GM18519 (cell line): ENCODE measurements at regions not wholly inside any gene's neighbourhood (a gene's known extent, or its start where the extent isn't known, plus 50 kb on each side); places are given as distances from the start of the nearest gene placed in this dataset.
"Not testable (repeated sequence)": the region's sequence is repeated elsewhere in the genome, so short reads cannot be mapped to it uniquely, and the experiment has no call there.

ENCODE experiments used
- ATAC-seq: cut with Tn5 transposase; IDR thresholded peaks from one replicate; pipeline ENCODE4 v1.9.1; 2021; ENCODE audit warnings: mild to moderate bottlenecking, moderate library complexity; ENCODE audit not compliant: unreplicated experiment, low FRiP score

DNA sequence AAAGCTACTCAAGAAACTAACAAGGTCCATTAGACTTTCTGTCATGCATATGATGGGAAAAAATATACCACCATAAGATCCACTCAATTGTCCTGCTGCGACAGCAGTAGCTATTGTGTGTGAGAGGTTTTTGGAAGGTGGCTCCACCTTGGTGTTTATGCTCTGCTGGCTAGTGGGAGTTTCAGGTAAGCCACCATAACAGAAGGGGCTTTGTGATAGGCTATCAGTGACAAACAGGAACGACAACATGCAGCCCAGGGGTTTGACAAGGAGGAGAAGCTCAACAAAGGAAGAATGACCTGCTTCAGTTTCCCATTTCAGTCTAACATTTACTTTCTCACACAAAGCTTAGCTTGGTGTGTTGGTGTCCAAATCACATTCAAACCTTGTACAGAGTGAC lies 182.6 kb downstream of the ATOH1 start:
- ATAC-seq = no peak

DNA sequence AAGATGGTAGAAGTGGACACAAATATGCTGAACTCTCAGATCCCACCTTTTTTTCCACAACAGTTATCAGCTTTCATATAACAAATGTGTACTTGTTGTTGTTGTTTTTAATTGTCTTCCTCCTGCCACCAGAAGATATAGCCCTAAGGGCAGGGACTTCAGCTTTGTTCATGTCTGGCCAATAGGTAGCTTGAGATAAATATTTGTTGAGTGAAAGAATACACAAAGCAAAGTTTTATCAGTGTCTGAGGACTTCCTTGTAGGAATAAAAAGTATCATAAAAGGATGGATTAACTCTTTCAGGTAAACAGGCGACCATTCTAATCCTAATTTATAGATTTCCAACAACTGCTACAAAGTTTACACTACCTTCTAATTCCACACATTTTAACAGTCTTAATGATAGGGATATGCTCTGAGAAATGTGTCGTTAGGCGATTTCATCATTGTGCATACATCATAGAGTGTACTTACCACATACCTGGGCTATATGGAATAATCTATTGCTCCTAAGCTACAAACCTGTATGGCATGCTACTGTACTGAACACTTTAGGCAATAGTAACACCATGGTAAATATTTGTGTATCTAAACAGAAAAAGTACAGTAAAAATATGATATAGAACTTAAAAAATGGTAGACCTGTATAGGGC lies 186.1 kb downstream of the ATOH1 start:
- ATAC-seq = no peak

DNA sequence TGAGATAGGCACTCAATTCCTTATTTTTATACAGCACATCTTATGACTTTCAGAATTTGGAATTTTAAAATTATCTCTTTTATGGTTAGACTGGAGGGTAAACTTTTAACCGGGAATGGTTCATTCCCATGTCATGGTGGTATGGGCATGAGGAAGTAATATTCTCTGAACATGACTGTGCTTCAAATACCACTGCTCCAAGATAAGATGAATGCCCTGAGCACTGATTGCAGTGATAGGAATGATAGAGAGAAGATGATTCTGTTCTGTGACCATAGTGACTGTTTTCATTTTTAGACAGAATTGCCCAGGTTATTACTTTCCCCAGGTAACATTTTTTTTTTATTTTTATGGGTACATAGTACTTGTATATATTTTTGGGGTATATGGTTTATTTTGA lies 187.4 kb downstream of the ATOH1 start:
- no peak for ATAC-seq

DNA sequence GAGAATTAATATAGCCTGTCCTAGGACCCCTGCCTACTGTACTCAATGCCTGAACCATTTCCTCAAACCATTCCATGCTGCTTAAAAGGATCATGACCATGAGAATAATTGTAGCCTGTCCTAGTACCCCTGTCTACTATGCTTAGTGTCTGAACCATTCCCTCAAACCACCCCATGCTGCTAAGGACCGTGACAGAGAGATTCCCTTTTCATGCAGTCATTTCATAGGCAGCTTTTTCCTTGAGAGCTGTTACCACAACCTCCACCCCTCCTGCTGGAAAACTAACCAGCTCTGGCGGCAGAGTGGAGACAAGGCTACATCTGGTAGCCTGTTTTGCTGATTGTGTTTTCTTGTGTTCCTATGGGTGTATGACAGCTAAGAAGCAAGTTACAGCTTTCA lies 174.9 kb upstream of the SMARCAD1 start:
- ATAC-seq = no peak

DNA sequence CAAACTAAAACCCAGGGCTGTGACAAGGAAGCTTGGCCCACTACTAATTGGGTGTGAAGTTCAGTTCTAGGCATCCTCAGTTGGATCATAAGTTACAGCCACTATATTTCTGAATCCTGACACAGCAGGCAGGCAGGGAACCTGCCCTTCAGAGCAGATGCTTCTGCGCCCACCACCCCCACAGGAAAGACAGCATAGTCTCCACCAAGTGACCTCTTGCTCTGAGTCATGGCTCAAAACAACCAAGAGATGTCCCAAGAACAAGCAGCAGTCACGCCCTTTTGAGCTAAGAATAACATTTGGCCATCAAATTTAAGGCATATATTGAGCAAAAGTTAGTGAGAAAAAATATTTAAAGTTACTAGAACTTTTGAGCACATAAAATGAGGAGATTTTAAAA lies 170.7 kb upstream of the SMARCAD1 start:
- ATAC-seq = peak; percentile 44

DNA sequence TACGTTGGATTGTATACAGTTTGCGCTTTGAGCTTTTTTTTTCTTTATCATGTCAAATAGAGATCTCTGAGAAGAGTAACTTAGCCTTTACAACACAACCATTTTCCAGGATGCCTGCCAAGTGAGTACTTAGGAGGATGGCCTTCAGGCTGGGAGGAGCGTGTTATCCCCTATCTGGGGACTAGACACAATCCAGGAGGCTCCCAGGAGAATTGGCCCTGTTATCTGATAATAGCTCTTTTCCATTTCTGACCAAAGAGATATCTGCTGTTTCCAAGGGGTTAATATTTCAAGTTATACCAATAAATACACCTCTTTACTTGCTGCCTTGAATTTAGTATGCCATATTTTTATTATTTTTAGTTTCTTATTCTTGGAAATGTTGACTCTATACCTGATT lies 169.5 kb upstream of the SMARCAD1 start:
- ATAC-seq = no peak

DNA sequence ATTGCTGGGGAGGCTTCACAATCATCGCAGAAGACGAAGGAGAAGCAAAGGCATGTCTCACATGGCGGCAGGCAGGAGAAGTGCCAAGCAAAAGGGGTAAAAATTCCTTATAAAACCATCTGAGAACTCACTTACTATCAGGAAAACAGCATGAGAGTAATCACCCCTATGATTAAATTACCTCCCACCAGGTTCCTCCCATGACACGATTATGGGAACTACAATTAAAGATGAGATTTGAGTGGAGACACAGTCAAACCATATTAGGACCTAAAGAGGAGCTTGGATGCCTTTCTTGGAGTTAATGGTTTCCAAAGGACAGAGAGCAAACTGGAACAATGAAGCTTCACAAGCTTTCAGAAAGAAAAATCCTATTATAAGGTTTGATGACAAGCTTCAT lies 168.4 kb upstream of the SMARCAD1 start:
- no peak for ATAC-seq

DNA sequence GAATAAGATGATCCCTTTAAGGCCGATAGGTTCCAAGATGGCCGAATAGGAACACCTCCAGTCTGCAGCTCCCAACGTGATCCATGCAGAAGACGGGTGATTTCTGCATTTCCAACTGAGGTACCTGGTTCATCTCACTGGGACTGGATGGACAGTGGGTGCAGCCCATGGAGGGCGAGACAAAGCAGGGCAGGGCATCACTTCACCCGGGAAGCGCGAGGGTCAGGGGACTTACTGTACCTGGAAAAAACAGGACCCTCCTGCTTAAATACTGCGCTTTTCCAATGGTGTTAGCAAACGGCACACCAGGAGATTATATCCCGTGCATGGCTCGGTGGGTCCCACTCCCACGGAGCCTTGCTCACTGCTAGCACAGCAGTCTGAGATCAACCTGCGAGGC lies 163.2 kb upstream of the SMARCAD1 start:
- not testable (repeated sequence) for ATAC-seq

DNA sequence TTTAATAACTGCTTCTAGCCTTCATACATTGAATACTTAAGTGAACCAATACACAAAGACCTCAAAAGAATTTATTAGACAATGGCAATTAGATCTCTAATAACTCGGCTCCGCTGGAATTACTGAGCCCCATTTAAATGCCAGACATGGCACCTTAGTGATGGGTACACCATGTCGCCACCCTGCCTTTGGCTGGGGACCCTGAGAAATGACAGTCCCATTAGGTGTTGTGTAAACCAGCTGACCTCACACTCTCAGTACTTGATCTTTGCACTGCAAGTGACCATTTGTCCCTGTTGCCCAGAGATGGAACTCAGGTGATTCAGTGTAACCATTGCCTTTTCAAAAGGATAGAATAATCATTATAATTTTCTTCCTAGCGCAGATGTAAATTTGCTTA lies 144.6 kb upstream of the SMARCAD1 start:
- ATAC-seq = no peak

DNA sequence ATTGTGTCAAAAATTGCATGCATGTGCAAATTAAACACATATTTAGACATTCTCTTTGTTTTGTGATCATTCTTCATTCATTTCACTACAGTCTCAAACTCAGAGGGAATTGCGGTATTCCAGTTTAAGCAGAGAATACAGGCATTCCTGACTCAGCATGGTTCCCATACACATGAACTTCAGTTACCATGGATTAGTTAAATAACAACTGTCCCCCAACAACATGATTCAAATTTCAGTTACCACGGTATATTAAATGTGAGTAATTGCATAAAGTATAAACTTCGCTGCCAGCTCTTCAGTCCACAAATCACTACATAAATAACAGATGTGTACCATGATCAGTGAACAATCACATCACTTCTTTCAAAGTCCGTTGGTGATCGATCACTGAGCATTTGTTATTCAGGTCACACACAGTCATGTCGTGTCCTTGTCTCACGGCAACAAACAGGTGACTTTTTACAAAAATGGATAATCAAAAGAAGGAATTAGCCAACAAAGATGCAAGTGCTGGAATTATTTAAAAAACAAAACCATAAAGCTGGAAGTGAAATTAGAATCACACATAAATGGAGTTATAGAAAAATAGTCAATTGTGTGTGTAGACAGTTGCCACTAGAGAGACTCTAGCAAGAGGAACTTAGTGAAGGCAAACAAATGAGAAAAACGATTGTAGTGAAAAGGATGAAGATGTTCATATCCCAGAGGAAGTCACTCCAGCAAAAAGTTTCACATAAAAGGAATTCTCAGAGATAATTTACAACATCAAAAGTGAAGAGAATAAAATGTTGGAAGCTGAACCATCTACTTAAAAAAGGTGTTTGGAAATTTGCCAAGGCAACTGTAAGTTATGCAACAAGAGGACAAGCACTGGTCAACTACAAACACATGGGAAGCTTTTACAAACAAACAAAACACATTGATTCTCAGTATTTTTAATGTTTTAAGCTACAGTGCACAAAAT lies 138.6 kb upstream of the SMARCAD1 start:
- ATAC-seq = no peak

DNA sequence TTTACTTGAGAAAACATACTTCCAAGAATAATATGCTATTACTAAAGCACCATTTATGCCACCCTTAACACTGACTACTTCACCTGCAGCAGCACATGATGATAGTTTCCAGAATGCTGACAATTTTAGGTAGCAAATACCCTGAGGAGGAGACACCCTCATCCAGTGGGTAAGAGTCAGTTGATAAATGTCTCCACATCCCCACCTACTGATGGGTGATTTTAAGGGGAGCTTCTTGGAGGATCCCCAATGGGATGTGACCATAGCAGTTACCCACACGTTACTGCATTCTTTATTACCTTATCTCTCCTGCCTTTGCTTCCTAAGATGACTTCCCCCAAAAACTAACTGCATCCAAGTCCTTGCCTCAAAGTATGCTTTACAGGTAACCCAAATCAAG lies 131.2 kb upstream of the SMARCAD1 start:
- ATAC-seq = no peak

DNA sequence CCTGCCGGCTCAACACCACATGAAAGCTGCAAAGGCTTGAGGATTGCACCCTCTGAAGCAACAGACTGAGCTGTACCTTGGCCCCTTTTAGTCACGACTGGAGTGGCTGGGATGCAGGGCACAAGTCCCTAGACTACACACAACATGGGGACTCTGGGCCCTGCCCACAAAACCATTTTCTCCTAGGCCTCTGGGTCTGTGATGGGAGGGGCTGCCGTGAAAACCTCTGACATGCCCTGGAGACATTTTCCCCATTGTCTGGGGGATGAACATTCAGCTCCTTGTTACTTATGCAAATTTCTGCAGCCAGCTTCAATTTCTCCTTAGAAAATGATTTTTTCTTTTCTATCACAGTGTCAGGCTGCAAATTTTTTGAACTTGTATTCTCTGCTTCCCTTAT lies 123.5 kb upstream of the SMARCAD1 start:
- ATAC-seq = no peak

DNA sequence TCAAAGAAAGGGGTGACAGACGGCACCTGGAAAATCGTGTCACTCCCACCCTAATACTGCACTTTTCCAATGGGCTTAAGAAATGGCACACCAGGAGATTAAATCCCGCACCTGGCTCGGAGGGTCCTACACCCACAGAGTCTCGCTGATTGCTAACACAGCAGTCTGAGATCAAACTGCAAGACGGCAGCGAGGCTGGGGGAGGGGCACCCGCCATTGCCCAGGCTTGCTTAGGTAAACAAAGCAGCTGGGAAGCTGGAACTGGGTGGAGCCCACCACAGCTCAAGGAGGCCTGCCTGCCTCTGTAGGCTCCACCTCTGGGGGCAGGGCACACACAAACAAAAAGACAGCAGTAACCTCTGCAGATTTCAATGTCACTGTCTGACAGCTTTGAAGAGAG lies 108.5 kb upstream of the SMARCAD1 start:
- not testable (repeated sequence) for ATAC-seq

DNA sequence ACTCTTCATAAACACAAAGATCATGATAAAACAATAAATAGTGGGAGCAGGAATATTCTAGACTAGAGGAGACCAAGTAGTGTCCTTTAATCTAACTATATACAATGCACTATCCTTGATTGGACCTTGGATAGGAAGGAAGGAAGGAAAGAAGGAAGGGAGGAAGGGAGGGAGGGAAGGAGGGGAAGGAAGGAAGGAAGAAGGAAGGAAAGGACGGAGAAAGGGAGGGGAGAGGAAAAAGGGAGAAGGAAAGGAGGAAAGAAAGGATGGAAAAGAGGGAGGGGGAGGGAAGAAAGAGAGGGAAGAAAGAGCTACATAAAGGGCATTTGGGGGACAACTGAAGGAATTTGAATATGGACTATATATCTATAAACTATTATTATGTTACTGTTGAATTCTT lies 95.0 kb upstream of the SMARCAD1 start:
- ATAC-seq = no peak

DNA sequence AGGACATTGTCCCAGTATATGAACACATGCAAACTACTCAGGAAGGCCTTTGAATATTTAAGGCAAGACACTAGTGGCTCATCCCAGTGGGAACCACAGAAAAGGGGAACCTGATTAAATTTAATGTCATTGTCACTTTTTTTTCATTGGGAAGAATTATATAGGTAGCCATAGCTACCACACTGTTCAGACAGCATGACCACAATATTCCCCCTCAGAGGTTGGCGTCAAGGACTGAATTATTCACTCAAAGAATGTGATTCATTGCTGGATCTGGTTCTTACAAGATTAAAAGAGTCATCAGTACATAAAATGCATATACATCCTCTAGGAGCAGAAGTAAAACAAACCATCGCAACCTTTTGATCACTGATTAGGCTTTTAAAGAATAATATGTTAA lies 92.0 kb upstream of the SMARCAD1 start:
- ATAC-seq = no peak

DNA sequence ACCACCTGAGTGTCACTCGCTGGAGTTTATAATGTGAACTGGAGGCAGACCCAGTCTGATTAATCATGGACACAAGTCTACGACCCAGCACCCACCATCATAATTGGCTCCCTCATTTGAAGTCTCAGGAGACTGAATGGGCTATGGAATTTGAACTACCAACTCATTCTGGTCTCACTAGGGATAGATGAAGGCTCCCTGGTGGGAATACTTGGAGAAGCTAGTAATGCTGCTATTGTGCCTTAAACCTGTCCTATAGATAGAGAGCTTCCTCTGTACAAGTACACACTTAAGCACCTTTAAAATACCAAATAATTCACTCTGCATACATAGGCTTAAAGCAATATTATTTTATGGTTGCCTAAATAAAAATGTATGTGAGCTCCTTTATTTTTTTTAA lies 90.8 kb upstream of the SMARCAD1 start:
- no peak for ATAC-seq

DNA sequence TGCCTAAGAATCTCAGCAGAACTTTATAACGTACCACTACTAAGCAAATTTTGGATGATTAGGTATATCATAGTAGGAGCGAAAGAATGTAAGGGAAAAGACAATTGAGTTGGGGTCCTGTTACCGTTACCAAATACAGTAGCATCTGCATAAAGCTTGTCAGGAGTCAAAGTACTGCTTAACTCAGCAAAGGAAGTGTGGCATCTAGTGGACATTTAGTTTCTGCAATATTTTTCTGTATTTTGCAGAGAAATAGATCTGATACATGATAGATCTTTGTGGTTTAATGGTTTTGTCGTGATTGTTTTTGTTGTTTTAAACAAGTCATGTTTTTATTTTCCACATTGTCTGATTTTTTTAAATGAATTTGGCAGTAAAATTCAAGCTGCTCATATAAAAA lies 81.0 kb upstream of the SMARCAD1 start:
- no peak for ATAC-seq

DNA sequence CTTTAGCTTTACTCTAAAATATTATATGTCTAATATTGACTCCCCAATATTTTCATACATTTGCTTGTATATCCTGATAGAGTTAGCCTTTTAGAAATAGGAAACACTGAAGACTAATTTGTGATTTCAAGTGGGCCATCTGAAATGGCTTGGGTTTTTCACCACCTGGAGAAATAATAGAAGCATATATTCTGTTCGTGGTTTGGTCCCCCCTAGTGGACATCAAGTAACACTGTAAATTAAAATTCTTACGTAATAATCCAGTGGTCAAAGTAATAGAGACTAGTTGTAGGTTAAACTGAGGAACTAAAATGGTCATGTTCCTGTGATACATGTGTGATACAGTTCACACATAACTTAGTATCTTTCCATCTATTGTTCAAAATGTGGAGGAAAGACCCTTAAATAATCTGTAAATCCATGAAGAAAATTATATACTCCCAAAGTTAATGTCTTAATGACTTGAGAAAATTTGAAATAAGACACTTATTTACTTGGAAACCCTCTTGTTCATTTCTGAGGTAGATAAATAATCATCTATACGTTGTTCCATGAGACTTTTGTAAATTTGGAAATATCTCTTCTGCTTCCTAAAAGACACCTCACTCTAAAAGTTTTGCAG lies 79.8 kb upstream of the SMARCAD1 start:
- ATAC-seq = peak; percentile 95

DNA sequence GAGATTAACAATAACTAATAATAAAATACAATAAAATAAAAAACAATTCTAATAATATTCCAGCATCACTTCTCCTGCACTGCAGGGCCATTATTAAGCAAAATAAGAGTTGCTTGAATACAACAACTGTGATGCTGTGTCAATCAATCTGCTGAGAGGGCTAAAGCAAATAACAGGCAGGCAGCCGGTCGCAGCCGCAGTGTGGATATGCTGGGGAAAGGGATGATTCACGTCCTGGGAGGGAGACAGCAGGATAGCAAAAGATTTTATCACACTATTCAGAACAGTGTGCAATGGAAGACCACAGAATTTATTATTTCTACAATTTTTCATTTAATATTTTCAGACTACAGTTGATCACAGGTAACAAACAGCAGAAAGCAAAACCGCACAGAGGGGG lies 76.5 kb upstream of the SMARCAD1 start:
- ATAC-seq = no peak

DNA sequence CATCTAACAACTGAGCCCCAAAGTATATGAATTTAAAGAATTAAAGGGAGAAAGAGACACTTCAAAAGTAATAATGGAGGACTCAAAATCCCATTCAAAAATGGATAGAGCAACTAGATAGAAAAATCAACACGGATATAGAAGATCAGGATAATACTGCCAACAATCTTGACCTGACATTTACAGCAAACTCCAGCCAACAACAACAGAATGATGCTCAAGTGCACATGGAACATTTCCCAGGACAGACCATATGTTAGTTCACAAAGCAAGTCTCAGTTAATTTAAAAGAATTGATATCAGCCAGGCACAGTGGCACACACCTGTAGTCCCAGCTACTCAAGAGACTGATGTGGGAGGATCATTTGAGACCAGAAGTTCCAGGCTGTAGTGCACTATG lies 72.0 kb upstream of the SMARCAD1 start:
- ATAC-seq = no peak

DNA sequence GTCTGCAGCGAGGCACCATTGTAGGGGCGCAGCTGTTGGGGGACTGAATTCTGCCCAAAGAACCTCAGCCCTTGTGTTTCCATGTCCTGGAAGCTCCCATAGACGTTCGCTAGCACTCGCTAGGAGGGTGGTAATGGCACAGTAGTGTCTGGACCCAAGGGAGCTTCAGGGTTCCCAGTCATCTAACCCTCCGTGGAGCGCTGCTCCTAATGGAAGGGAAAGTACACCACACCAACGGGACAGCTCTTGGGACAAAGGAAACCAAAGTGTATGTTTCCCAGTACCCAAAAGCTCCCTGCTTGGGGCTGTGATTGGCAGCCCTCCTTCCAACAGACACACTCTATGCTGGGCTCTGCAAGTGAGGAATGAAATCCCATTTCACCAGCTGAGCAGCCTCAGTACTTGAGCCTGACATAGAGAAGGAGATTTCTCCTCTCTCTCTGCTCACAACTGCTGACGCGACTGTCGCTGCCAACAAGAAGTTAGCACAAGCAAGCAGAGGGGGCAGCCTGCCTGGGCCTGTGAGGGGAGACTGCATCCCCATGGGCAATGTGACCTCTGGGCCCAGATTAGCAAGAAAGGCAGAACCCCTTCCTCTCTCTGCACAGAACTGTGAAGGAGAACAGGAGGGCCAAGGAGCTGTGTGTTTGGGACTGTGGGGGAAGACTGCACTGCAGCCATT lies 67.6 kb upstream of the SMARCAD1 start:
- ATAC-seq = no peak
